HEK293T (cell line): ENCODE measurements at regions not wholly inside any gene's neighbourhood (a gene's known extent, or its start where the extent isn't known, plus 50 kb on each side); places are given as distances from the start of the nearest gene placed in this dataset.

Experiments used
- CTCF ChIA-PET: fragments of 350-600 bp; formaldehyde crosslinking; extraction: SDS; loops from one replicate; lab custom pipeline; 2021; ENCODE audit warnings: antibody characterized with exemption, inconsistent platforms; lab: Yijun Ruan, JAX
- POLR2A ChIA-PET: fragments of 350-600 bp; formaldehyde crosslinking; extraction: SDS; loops from one replicate; lab custom pipeline; 2020; ENCODE audit warnings: antibody characterized with exemption, inconsistent platforms; lab: Yijun Ruan, JAX
- DNase-seq: peaks from one replicate; pipeline ENCODE4 v3.0.0; 2012; ENCODE audit warnings: mixed read lengths; ENCODE audit errors: extremely low spot score
- ARNT ChIP-seq: fragments of 450-650 bp; IDR thresholded peaks from 2 replicates; pipeline ENCODE4 v1.6.1; 2017; ENCODE audit warnings: mild to moderate bottlenecking
- BHLHE40 ChIP-seq: fragments of 450-650 bp; IDR thresholded peaks from 2 replicates; pipeline ENCODE4 v1.6.1; 2016; ENCODE audit warnings: mild to moderate bottlenecking, moderate library complexity, borderline replicate concordance
- CTBP1 ChIP-seq: fragments of 450-650 bp; IDR thresholded peaks from 2 replicates; pipeline ENCODE4 v1.6.1; 2016; ENCODE audit warnings: borderline replicate concordance
- ELF4 ChIP-seq: fragments of 450-650 bp; IDR thresholded peaks from 2 replicates; pipeline ENCODE4 v1.6.1; 2017; ENCODE audit warnings: antibody characterized with exemption
- FOXA1 ChIP-seq: fragments of 450-650 bp; IDR thresholded peaks from 2 replicates; pipeline ENCODE4 v1.6.1; 2016; ENCODE audit warnings: mild to moderate bottlenecking
- FOXK2 ChIP-seq: fragments of 450-650 bp; IDR thresholded peaks from 2 replicates; pipeline ENCODE4 v1.6.1; 2016; ENCODE audit warnings: mild to moderate bottlenecking
- FOXM1 ChIP-seq: fragments of 450-650 bp; IDR thresholded peaks from 2 replicates; pipeline ENCODE4 v1.6.1; 2017; ENCODE audit warnings: mild to moderate bottlenecking, borderline replicate concordance
- HDGF ChIP-seq: fragments of 450-650 bp; IDR thresholded peaks from 2 replicates; pipeline ENCODE4 v1.6.1; 2017; ENCODE audit warnings: antibody characterized with exemption, borderline replicate concordance
- L3MBTL2 ChIP-seq: fragments of 450-650 bp; conservative IDR thresholded peaks from 2 replicates; pipeline ENCODE4 v1.6.1; 2016; ENCODE audit warnings: mild to moderate bottlenecking
- LEF1 ChIP-seq: fragments of 450-650 bp; IDR thresholded peaks from 2 replicates; pipeline ENCODE4 v1.6.1; 2017; ENCODE audit warnings: mild to moderate bottlenecking, borderline replicate concordance
- NFRKB ChIP-seq: fragments of 450-650 bp; IDR thresholded peaks from 2 replicates; pipeline ENCODE4 v1.6.1; 2016; ENCODE audit warnings: mild to moderate bottlenecking, moderate library complexity
- PKNOX1 ChIP-seq: fragments of 450-650 bp; IDR thresholded peaks from 2 replicates; pipeline ENCODE4 v1.6.1; 2016
- SP1 ChIP-seq: fragments of 450-650 bp; IDR thresholded peaks from 2 replicates; pipeline ENCODE4 v1.6.1; 2017
- SUZ12 ChIP-seq: fragments of 450-650 bp; IDR thresholded peaks from 2 replicates; pipeline ENCODE4 v1.6.1; 2016; ENCODE audit warnings: mild to moderate bottlenecking
- TARDBP ChIP-seq: fragments of 450-650 bp; IDR thresholded peaks from 2 replicates; pipeline ENCODE4 v1.6.1; 2016
- ZNF384 ChIP-seq: fragments of 450-650 bp; IDR thresholded peaks from 2 replicates; pipeline ENCODE4 v1.6.1; 2016

DNA sequence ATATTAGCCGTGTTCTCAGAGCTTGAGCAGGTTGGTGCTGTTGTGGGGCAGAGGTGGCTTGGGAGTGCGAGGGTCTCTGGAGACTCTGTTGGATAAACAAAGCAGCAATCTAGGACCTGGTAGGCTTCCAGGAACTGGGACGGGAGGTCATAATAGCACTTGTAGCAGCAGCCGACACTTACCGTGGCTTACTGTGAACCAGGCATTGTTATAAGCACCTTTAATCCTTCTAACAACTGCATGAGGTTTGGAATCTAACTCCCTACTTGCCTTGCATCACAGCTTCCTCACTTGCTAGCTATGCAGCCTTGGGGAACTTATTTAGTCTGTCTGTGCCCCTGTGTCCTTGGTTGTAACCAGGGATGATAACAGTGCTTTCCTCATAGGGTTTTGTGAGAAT is 94.9 kb downstream of the NAV1 start:
- TF ChIP-seq TARDBP (no peak), ZNF384 (no peak), FOXM1 (no peak), SP1 (no peak), FOXK2 (no peak), PKNOX1 (no peak), HDGF (no peak), ARNT (no peak), SUZ12 (no peak), BHLHE40 (no peak), CTBP1 (no peak), NFRKB (no peak)
- DNase-seq = no peak
- ChIA-PET POLR2A (no interaction called here), CTCF (no interaction called here)

DNA sequence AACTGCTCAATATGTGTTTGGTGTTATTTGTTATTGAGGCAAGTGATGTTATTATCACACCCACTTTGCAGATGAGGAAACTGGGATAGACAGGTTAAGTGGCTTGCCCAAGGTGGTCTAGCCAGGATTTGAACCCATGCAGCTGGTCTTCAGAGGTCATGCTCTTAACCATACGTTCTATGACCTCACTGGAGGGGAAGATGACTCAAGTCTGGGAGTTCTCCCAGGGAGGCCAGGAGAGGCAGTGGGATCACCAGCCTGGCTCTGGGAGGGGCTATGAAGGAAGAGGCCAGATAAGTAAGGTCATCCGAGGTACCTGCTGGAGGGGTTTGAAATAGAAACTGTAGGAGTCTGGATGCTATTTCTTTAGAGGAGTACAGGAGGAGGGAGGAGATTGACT is 95.3 kb downstream of the NAV1 start:
- no peak for TF ChIP-seq FOXM1
- TF ChIP-seq FOXK2 = no peak
- no peak for TF ChIP-seq NFRKB
- TF ChIP-seq SP1 = no peak
- TF ChIP-seq SUZ12 = no peak
- no peak for TF ChIP-seq ZNF384
- no peak for TF ChIP-seq CTBP1
- no peak for TF ChIP-seq FOXA1
- no peak for TF ChIP-seq L3MBTL2
- ChIA-PET POLR2A (no interaction called here), CTCF (no interaction called here)
- no peak for DNase-seq

DNA sequence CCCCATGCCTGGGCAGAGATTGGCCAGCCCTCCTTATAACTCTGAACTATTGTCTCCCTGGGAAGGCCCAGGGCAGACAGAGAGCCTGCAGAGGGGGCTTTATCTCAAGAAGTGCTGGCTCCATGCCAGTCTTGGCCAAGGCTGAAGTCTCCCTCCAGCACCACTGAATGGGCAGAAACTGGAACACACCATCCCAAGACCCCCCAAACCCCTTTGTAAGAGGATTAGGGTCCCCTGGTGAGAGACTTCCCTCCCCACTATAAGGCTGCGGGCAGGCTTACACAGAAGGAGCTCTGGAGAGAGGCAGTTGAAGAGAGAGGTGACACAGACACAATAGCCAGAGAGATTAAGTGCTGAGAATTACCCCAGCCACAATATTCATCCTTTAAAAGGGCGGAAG is 97.2 kb downstream of the NAV1 start:
- CTCF ChIA-PET = interaction anchor here (0.6 kb wide), 1 partner anchor 19 kb away, joined by 3 read pairs; no protein-coding TSS in a partner anchor
- POLR2A ChIA-PET = no interaction called here
- DNase-seq = no peak
- no peak for TF ChIP-seq ZNF384
- TF ChIP-seq SUZ12 = no peak
- TF ChIP-seq ELF4 = no peak
- TF ChIP-seq HDGF = no peak
- TF ChIP-seq LEF1 = no peak
- no peak for TF ChIP-seq NFRKB
- no peak for TF ChIP-seq L3MBTL2
- TF ChIP-seq FOXM1 = no peak
- TF ChIP-seq CTBP1 = no peak
- no peak for TF ChIP-seq FOXA1
- no peak for TF ChIP-seq PKNOX1
- no peak for TF ChIP-seq BHLHE40
- TF ChIP-seq SP1 = no peak

DNA sequence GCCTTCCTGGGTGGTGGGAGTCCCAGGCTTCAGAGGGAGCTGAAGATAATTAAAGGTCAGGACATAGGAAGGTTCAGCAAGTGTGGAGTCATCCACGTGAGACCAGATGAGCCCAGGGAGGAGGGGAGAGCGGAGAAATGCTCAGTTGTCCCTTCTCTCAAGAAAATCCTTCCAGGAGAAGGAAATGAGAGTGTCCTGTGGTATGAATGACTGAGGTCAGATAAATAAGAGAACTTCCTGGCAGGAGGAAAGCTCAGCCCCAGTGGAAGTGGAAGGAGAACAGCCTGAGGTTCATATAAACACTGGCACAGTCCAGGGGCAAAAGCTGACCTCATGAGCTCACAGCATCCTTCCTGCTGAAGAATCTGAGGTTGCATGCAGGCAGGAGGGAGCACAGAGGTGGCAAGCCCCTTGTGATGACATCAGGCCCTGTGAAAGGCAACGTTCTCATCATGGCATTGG is 97.6 kb downstream of the NAV1 start:
- ChIA-PET CTCF (interaction anchor here (0.6 kb wide), 1 partner anchor 19 kb away, joined by 3 read pairs; no protein-coding TSS in a partner anchor), POLR2A (no interaction called here)
- TF ChIP-seq L3MBTL2 (no peak), LEF1 (no peak), ZNF384 (no peak), CTBP1 (no peak)
- no peak for DNase-seq

GRCh38 chr1:201637282-201638079 is 98.6 kb downstream of the NAV1 start:
- TF ChIP-seq L3MBTL2 (no peak), CTBP1 (no peak), NFRKB (no peak), ZNF384 (no peak), FOXK2 (no peak), TARDBP (no peak), FOXA1 (no peak), PKNOX1 (no peak)
- no peak for DNase-seq
- CTCF ChIA-PET = no interaction called here
- POLR2A ChIA-PET = no interaction called here

- ChIA-PET POLR2A (no interaction called here), CTCF (no interaction called here)
- TF ChIP-seq FOXM1 = no peak
- DNase-seq = no peak
Measured at GRCh38 chr1:201639391-201639790, 100.5 kb downstream of the NAV1 start.

- TF ChIP-seq BHLHE40 = no peak
- TF ChIP-seq ARNT = no peak
- no peak for TF ChIP-seq HDGF
- TF ChIP-seq TARDBP = no peak
- TF ChIP-seq CTBP1 = no peak
- TF ChIP-seq L3MBTL2 = no peak
- no peak for TF ChIP-seq FOXM1
- TF ChIP-seq FOXA1 = no peak
- no peak for TF ChIP-seq NFRKB
- no peak for TF ChIP-seq SUZ12
- TF ChIP-seq ZNF384 = no peak
- TF ChIP-seq PKNOX1 = no peak
- TF ChIP-seq SP1 = no peak
- DNase-seq = no peak
- CTCF ChIA-PET = no interaction called here
- POLR2A ChIA-PET = no interaction called here
Measured at GRCh38 chr1:201639826-201640225, 100.9 kb downstream of the NAV1 start.
